ENCODE measurements at regions not wholly inside any gene's neighbourhood (a gene's known extent, or its start where the extent isn't known, plus 50 kb on each side); places are given as distances from the start of the nearest gene placed in this dataset.
"Not testable (repeated sequence)": the region's sequence is repeated elsewhere in the genome, so short reads cannot be mapped to it uniquely, and the experiment has no call there.

DNA sequence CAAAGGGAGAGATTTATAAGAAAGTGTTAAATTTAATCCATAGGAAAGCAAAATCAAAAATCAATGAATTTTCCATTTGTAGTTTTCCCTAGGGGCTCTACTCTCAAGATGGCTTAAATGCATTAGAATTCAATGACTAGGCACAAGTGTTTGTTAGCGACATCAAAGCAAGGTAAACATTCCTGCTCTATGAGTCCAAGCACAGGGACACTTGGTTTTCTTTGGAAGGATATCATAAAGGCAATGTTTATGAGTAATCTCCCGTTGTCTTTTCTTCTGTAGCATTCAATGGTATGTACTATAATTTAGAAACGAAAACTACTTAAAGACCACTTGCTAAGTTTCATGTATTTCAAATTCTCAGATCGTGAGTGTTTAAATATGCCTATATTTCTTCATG is 54.8 kb upstream of the ZNF717 start:
- peak; percentile 32 for DNase-seq (ENCODE audit: low read depth, low spot score)

DNA sequence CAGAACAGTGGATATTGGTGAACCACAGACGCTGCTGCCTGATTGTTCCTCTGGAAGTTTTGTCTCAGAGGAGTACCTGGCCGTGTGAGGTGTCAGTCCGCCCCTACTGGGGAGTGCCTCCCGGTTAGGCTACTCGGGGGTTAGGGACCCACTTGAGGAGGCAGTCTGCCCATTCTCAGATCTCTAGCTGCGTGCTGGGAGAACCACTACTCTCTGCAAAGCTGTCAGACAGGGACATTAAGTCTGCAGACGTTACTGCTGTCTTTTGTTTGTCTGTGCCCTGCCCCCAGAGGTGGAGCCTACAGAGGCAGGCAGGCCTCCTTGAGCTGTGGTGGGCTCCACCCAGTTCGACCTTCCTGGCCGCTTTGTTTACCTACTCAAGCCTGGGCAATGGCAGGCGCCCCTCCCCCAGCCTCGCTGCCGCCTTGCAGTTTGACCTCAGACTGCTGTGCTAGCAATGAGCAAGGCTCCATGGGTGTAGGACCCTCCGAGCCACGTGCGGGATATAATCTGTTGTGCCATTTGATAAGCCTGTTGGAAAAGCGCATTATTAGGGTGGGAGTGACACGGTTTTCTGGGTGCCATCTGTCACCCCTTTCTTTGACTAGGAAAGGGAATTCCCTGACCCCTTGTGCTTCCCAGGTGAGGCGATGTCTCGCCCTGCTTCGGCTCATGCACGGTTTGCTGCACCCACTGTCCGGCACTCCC is 65.1 kb upstream of the ZNF717 start:
- DNase-seq (ENCODE audit: low read depth, low spot score): not testable (repeated sequence)

DNA sequence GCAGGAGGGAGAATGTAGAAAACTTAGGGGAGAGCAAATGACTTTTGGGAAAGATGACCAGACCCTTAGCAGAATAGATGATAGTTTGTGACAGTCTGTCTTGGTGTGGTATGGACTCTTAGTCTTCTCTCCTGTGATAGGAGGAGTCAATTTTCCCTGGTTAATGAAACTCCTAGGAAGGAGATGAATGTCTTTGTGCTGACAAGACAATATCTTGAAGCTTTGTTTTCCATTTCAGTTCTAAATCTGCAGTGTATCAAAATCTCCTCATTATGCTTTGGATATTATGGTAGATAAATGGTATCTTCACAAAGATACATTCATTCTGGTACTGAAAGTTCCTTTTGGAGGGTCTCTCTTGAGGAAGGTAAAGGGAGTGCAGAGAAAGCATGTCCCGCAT is 77.8 kb upstream of the ZNF717 start:
- DNase-seq (ENCODE audit: low read depth, low spot score): no peak

DNA sequence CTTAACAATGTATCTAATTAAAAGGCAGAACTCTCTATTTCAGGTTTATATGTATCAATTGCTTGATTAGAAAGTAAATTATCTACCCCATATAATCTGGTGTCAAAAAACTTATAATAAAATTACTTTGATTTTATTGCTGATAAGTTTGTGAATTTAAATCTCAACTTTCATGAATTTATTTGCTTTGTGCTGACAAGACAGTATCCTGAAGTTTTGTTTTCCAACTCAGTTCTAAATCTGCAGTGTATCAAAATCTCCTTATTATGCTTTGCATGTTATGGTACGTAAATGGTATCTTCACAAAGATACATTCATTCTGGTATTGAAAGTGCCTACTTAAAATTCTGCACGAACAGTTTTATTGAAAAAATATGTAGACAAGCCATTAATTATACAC is 78.5 kb upstream of the ZNF717 start:
- DNase-seq (ENCODE audit: low read depth, low spot score): no peak

DNA sequence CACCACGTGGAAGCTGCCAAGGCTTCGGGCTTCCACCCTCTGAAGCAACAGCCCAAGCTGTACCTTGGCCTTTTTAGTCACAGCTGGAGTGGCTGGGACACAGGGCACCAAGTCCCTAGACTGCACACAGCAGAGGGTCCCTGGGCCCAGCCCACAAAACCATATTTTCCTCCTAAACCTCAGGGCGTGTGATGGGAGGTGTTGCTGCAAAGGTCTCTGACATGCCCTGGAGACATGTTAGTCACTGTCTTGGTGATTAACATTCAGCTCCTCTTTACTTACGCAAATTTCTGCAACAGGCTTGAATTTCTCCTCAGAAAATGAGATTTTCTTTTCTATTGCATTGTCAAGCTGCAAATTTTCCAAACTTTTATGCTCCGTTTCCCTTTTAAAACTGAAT is 98.4 kb upstream of the ZNF717 start:
- not testable (repeated sequence) for DNase-seq (ENCODE audit: low read depth, low spot score)

DNA sequence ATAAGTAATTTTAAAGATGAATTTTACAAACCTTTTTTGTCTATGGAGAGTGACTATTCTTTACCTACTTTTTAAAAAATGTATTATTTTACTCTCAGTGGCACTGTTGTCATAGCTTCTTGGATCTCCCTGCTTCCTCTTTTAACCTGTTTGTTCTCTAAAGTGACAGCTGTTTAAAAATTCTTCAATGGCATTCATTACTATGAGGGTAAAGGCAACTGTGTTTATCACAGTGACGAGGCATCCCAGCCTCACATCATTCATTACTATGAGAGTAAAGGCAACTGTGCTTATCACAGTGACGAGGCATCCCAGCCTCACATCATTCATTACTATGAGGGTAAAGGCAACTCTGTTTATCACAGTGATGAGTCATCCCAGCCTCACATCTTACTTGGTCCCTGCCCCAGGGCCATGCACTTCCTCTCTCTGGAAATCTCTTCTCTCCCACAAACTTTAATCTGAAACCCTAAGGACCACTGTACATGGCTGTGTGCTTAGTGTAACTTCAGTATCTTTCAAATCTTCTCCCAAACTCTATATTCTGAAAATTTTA is 101.7 kb upstream of the ZNF717 start:
- DNase-seq (ENCODE audit: low read depth, low spot score): no peak

DNA sequence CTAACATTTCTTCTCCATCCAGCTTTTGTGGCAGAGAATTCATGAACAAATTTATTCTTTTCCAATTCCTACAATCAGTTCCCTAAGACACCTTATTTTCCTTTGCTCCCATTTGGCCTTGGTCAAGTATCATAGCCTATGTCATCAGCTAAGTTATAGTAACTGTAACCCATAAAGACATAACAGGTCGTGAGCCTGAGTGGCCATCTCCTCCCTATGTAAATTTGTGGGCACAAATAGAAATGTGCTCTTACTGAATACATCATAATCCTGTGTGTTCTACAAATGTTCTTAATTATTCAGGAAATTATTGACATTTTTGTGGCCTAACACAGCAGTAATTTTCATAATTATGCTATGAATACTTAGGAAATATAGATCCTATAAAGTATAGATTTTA is 108.9 kb upstream of the ZNF717 start:
- DNase-seq (ENCODE audit: low read depth, low spot score): no peak

DNA sequence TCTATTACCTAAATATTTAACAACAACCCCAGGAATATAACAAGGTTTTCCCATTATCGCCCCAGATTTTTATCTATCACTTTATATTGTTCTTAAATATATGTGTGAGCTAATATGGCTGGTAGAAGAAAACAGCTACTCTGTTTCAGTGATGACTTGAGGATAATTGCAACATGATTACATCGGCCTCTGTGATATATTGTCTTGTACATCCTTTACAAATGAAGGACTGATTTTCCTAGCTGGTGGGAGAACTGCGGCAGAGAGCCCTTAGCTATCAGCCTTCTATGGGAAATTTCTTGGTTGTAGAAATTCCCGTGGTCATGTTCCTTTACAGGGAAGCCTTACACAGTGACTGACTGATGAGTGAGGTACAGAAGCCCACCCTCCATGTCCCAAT is 110.9 kb upstream of the ZNF717 start:
- DNase-seq (ENCODE audit: low read depth, low spot score): no peak

DNA sequence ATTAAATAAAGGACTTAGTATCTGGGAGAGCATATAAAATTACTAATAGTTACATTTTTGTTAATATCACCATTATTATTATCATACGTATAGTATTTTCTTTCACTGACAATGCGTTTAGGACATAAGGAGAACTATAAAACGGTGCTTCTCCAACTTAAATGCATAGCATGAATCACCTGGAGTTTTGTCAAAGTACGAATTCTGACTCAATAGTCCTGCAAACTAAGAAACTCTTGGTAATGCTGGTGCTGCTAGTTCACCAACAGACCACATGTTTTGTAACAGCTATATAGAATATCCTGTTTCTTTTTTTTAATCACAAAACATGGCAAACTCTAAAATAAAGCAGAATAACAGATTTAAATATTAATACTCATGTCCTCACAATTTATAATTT is 116.1 kb upstream of the ZNF717 start:
- not testable (repeated sequence) for DNase-seq (ENCODE audit: low read depth, low spot score)

DNA sequence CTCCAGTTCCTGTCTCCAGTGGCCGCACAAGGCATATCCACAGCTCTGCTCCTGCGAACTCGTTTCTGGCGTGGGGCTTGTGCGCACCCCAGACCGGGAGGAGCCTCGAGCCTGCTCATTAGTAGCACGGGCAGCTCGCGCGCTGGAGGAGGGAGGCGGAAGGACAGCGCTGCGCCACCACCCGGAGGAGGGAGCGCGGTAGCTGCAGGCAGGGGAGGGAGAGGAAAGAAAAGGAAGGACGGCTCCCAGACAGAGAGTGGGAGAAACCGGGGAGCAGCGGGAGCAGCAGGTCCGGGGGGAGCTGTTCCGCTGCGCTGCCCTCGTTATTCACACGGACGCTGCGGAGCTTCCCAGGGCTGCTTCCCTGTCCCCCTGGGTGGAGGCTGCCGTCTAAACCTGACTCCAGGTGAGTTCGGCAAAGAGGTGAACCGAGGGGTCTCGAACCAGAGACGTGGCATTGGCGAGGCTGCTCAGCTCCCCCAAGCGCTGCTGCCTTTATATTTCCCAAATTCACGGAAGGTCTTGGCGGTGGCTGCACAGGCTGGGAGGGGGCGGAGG is 121.3 kb upstream of the ZNF717 start:
- peak; percentile 36 for DNase-seq (ENCODE audit: low read depth, low spot score)

DNA sequence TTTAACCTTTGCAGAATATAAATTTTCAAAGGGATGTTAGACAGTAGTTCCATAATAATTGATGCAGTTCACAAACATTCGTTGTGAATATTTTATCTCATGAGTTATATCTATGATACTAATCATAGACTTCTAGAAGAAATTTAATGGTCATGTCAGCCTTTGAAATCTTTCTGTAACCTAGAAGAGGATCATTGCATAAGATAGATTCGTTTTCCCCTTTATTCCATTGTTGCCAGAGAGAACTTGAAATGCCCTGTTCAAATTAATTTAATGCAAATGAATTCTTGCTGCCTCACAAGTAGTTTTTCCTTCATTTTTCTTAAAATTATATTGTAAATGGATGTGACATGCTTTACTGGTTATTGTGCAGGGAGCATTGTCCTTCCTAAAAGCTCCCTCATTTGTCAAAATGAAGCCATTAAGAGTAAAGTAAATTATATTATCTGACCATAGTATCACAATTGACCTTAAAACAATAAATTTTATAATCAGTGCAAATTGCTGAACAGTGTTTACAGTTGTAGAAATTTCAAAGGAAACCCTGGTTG is 128.5 kb upstream of the ZNF717 start:
- DNase-seq (ENCODE audit: low read depth, low spot score): no peak

DNA sequence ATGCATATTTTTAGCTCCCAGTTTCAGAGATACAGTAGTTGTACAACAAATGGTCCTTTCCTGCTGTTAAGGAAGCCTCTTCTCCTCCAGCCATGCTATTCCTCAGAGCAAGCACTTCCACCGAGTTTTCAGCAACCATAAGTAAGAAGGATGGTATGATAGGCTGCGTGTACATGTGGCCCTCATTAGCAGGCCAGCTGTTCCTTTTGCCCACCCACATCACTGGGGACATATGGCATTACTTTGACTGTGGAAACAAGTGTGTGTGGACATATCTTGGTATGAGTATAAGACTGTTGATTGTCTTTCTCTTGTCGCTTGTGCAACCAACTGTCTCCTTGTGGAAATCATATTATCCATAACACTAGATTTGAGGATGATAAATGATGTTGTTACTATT is 129.4 kb upstream of the ZNF717 start:
- DNase-seq (ENCODE audit: low read depth, low spot score): not testable (repeated sequence)

DNA sequence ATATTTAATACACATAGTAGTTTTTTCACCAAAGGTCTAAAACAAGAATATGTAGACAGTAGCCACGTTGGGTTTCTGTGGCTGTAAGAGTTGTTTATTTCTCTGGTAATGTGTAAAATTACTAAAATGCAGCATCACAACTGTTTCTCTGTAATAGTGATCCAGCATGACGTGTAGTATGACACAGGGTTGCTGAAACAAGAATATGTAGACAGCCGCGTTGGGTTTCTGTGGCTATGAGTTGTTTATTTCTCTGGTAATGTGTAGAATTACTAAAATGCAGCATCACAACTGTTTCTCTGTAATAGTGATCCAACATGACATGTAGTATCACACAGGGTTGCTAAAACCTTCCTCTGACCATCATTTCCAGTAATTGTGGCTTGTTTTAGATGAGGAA is 153.6 kb upstream of the ZNF717 start:
- DNase-seq (ENCODE audit: low read depth, low spot score): no peak

DNA sequence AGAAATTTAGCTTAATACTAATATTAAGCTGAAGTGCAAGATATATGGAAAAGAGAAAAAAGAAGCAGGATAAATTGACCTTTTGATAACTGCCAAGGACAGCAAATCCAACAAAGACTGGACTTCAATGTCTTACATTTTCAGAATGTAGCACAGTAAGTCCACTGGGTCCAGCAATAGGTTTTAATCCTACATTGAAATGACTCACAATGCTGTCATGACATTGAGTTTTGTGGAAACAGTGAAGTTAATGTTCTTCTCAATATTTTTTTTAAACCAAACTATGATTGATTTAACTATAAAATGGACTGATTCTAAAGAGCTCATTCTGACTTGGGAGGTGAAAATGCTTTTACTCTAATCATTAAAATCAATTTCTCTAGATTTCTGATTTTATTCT is 166.6 kb upstream of the ZNF717 start:
- no peak for DNase-seq (ENCODE audit: low read depth, low spot score)

DNA sequence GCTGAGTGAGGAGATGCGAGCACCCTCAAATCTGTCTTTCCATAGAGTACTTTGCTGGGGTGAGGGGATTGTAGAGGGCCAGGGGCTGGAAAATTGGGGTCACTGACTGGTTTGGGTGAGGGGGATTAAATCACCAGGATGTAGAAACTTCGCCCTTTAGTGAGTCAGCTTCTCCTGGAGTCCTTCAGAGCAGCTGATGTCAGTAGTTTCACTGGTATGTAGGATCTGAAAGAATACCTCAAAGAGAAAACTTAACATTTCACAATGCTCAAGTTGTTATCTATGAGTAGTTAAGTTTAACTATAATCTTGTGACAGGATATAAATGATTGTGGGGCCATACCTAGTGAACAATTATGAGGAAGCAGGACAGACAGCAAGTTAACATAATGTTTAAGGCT is 174.7 kb upstream of the ZNF717 start:
- DNase-seq (ENCODE audit: low read depth, low spot score): not testable (repeated sequence)

DNA sequence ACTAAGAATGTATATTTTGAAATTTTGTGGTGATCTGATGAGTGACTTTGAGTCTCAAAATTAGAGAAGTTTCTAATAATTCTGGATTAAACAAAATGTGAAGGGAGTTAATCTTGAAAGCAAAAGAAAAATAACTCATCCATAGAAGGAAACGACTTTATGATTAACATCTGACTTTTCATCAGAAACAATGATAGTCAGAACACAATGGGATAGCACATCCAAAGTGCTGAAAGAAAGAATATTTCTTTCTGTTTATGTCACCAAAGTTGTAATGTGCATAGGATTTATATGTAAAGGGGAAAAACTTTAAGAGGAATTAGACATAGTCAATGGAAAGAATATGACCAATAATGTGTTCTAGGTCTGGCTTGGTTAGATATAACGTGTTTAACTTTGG is 176.7 kb upstream of the ZNF717 start:
- not testable (repeated sequence) for DNase-seq (ENCODE audit: low read depth, low spot score)

DNA sequence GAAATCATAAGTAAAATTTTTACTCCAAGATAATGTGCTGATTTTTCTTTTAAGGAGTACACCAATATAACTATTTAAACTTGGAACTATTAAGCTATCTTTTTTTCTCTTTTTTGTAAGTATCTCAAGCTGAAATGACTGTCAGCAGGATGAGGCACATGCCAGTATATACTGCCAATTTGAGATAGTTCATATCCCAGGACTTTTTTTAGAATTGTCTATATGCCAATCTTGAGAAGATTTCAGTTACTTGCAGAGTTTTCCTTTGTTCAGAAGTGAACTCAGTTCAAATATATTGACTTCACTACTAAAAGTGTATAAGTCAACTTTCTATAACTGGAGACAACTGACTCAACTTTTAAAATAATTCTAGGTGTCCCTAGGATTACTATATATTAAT is 181.7 kb upstream of the ZNF717 start:
- DNase-seq (ENCODE audit: low read depth, low spot score): no peak

DNA sequence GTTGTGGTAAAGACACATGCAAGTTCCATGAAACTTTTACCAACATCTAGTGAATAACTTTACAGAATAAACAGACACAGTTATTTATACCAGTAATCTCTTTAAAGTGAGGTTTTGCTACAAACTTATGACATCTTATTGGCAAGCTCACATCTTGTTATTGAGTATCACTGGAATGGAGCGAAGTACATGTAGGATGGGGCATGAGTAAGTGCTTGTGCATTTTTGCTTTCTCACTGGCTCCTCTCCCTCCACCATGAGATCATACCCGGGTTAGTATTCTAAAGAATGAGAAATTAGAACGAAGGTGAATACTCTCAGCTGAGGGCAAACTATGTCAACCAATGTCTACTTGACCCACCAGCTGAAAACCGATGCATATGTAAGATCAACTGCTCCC is 193.3 kb upstream of the ZNF717 start:
- no peak for DNase-seq (ENCODE audit: low read depth, low spot score)

DNA sequence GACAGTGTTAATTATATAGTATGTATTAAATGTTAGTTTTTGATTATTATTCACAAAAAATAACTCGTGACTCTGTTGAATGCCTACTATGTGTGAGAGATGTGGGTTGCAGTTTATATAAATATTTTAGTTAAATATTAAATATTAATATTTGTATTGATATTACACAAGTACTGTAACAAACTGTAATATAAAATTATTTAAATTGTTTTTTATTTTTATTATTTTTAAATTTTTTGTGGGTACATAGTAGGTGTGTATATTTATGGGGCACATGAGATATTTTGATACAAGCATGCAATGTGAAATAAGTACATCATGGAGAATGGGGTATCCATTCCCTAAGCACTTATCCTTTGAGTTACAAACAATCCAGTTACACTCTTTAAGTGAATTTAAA is 196.1 kb upstream of the ZNF717 start:
- no peak for DNase-seq (ENCODE audit: low read depth, low spot score)

DNA sequence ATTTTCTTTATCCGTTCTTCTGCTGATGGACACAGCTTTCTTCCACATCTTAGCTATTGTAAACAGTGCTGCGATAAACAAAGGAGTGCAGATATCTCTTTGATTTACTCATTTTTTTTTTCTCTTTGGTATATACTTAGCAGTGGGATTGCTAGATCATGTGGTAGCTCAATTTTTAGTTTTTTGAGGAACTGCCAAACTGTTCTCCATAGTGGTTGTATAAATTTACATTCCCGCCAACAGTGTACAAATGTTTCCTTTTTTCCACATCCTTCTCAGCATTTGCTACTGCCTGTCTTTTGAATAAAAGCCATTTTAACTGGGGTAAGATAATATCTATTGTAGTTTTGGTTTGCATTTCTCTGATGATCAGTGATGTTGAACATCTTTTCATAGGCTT is 196.8 kb upstream of the ZNF717 start:
- no peak for DNase-seq (ENCODE audit: low read depth, low spot score)

DNA sequence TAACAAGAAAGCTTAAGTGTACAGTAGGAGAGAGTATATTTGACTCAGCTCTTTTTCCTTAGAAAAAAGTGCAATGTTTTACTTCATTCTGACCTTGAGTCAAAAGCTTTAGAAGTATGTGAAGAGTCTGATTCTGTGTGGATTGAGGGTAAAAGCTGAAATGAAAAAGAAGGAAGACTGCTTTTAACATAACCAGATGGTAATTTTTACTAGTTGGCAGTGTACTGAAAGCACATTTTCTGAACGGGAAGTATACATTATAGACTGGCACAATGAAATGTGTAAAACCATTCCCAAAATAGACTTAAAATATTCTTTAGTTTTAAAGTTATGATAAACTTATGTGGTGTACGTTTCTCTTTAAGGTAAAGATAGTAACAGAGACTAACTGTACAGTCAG is 197.8 kb upstream of the ZNF717 start:
- no peak for DNase-seq (ENCODE audit: low read depth, low spot score)

DNA sequence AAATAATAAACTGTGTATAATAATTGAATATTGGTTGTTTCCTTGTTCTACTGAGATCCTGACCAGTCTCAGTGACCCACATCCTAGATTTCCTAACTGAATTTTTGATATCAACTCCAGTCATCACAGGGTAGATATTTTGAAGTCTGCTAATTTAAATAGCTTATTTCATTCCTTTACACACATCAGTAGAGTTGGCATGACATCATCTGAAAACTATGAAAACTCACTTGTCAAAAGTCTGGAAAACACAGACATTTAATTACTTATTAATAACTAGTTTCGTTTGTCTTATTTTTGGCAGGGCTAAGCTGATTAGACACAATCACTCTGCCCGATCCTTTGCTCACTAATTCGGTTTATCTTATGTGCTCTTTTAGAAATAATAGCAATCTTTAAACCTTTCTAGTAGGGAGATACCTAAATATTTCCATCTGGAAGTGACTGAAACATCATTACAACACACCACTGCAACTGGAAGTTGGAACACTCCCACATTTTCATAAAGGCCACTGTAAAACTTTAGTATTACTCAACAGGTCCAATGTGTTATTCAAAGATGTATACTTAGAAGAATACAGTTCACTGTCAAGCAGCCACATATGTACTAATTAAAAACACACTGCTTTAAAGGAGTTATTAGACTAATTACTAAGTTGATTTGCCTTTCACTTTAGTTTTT is 198.4 kb upstream of the ZNF717 start:
- DNase-seq (ENCODE audit: low read depth, low spot score): no peak

DNA sequence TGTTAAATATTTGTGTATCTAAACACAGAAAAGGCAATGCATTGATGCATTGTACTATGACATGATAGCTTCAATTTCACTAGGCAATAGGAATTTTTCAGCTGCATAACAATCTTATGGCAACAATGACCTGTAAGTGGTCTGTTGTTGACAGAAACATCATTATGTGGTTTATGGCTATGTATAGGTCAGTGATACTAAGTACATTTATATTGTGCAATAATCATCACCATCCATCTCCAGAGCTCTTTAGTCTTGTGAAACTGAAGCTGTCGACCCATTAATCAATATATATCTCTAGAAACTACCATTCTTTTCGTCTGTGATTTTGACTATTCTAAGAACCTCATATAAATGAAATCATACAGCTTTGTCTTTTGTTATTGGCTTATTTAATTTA is 200.1 kb upstream of the ZNF717 start:
- no peak for DNase-seq (ENCODE audit: low read depth, low spot score)

All from brain pericyte (primary cell).